ENCODE measurements at regions not wholly inside any gene's neighbourhood (a gene's known extent, or its start where the extent isn't known, plus 50 kb on each side); places are given as distances from the start of the nearest gene placed in this dataset.
A peak's percentile ranks its signal among the peaks of the same experiment; 100 is the strongest.

GRCh38 chr15:70181626-70182255, 84.0 kb upstream of the TLE3 start:
- H3K9ac ChIP-seq (replicated peaks in 1 of 4; ENCODE audit: extremely low read depth in 1 of 4, low read depth in 3 of 4, low read length in 3 of 4), result no peak overlapping the region
- FAIRE-seq (no peak), DNase-seq (ENCODE audit: low read depth in 1 of 2, low spot score in 2 of 2) (no peak)
- H2BK20ac ChIP-seq (ENCODE audit: low read length), result no peak overlapping the region
- no peak overlapping the region for H2AK5ac ChIP-seq (ENCODE audit: low read depth, low read length)
- H3K36me3 ChIP-seq (ENCODE audit: control insufficient read depth in 2 of 4, insufficient read depth in 4 of 4, low read length in 3 of 4), result no peaks in the 10 kb centered on the region
- no peak overlapping the region for H3K14ac ChIP-seq (ENCODE audit: insufficient read length)
- peaks cover 0 to 6% (median 2%) of the 10 kb centered on the region in 4 experiments; a peak in 4 of 7 replicates for H3K4me1 ChIP-seq (replicated peaks in 1 of 4; ENCODE audit: control insufficient read depth in 3 of 4, insufficient read depth in 4 of 4, low read length in 3 of 4)
- no peak overlapping the region for H2BK120ac ChIP-seq (replicated peaks; ENCODE audit: low read depth, low read length)
- no peak overlapping the region for H4K5ac ChIP-seq (ENCODE audit: insufficient read length, low read depth, low read length)
- no peak overlapping the region for H4K91ac ChIP-seq (replicated peaks; ENCODE audit: insufficient read length, low read length)
- H3K79me2 ChIP-seq (ENCODE audit: control insufficient read depth in 1 of 2, insufficient read depth in 2 of 2, low read length in 2 of 2), result no peaks in the 10 kb centered on the region
- H2BK15ac ChIP-seq (ENCODE audit: low read length), result peak overlapping the region; percentile 23; the same call in 1 of the 2 replicates
- ChIA-PET POLR2A (ENCODE audit: partially characterized antibody) (interaction anchor here (1.3 to 1.8 kb wide), 2 partner anchors 11 to 17 kb away, joined by 3 to 4 read pairs; no protein-coding TSS in a partner anchor), CTCF (ENCODE audit: partially characterized antibody) (interaction anchor here (0.9 to 3.2 kb wide), 18 partner anchors 10 to 354 kb away, joined by 3 to 15 read pairs (median 4); no protein-coding TSS in a partner anchor)
- H3K27ac ChIP-seq (ENCODE audit: low read depth, low read length), result no peak overlapping the region
- H3K79me1 ChIP-seq (ENCODE audit: low read depth, low read length), result no peaks in the 10 kb centered on the region
- H3K4ac ChIP-seq (replicated peaks; ENCODE audit: insufficient read length, low read depth, low read length), result no peak overlapping the region
- no peak overlapping the region for H2BK5ac ChIP-seq (ENCODE audit: low read depth, low read length)
- H2BK12ac ChIP-seq (ENCODE audit: low read depth, low read length), result no peak overlapping the region
- 86% methylated on average over 4 of the region's 4 CpGs; no CpG with 5 or more reads in 1 of the 2 experiments for WGBS, 2 experiments (ENCODE audit: extremely low coverage in 1 of 2, insufficient coverage in 1 of 2, insufficient read length in 1 of 2, insufficient replicate concordance in 2 of 2, low coverage in 1 of 2, low lambda C conversion rate in 2 of 2, missing lambda C conversion rate in 1 of 2)
- no peaks in the 10 kb centered on the region for H3K27me3 ChIP-seq (replicated peaks in 1 of 4; ENCODE audit: control insufficient read depth in 3 of 4, extremely low read depth in 1 of 4, insufficient read depth in 3 of 4, low read length in 3 of 4)
- H3K18ac ChIP-seq (ENCODE audit: extremely low read depth, low read length), result no peak overlapping the region
- H3K4me3 ChIP-seq (ENCODE audit: extremely low read depth in 1 of 4, insufficient read depth in 2 of 4, low read depth in 3 of 4, low read length in 4 of 4), result no peak overlapping the region
- no peak overlapping the region for H4K8ac ChIP-seq (ENCODE audit: extremely low read depth, insufficient read depth, low read length)
- no peaks in the 10 kb centered on the region for H3K9me3 ChIP-seq (ENCODE audit: insufficient read depth in 2 of 2, low read depth in 1 of 2, low read length in 1 of 2)
- H2AFZ ChIP-seq (ENCODE audit: low read length), result no peak overlapping the region
- H3K56ac ChIP-seq (replicated peaks; ENCODE audit: insufficient read length, low read depth, low read length), result no peak overlapping the region
- H3K23ac ChIP-seq (ENCODE audit: insufficient read length), result no peak overlapping the region
- no peak overlapping the region for H3K4me2 ChIP-seq (ENCODE audit: insufficient read depth in 1 of 2, low read depth in 2 of 2, low read length in 2 of 2)
- H4K20me1 ChIP-seq (replicated peaks in 1 of 2; ENCODE audit: control insufficient read depth in 1 of 2, insufficient read depth in 2 of 2, low read length in 2 of 2), result no peaks in the 10 kb centered on the region
- H3K23me2 ChIP-seq (ENCODE audit: low read depth, low read length), result no peaks in the 10 kb centered on the region
- no peak for TF ChIP-seq SUZ12 (IDR thresholded peaks at IDR 0.05; ENCODE audit: low read length)
- no peak for TF ChIP-seq POLR2A (IDR thresholded peaks at IDR 0.05; ENCODE audit: control extremely low read depth in 1 of 2, low read depth in 2 of 2, low read length in 2 of 2)
- no peak for TF ChIP-seq SIN3A (conservative IDR thresholded peaks at IDR 0.05 in 1 of 2, IDR thresholded peaks at IDR 0.05 in 1 of 2; ENCODE audit: low read depth in 1 of 2, low read length in 2 of 2)

Data from H1 (cell line).